ENCODE measurements at regions not wholly inside any gene's neighbourhood (a gene's known extent, or its start where the extent isn't known, plus 50 kb on each side); places are given as distances from the start of the nearest gene placed in this dataset.

GRCh38 chr5:35478856-35479682 is 138.6 kb upstream of the SPEF2 start:
- no peak for DNase-seq (ENCODE audit: low read depth)

DNA sequence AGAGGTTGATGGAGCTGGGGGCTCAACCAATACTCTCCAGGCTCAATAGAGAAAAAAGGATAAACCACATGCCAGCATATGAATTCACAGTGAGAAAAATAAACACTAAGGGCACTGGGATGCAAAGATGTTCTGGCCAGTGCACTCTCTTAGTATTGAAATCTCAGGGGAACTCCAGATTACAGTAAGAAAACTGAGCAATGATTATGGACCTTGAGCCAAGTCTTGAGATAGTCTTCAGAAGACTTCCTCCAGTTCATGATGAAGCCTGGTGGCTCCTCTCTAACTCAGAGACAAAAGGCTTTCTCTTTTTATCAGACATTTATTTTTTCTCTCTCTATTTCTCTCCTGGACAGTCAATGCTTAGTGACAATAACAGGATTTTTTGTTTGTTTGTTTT is 139.8 kb upstream of the SPEF2 start:
- DNase-seq (ENCODE audit: low read depth): no peak

- DNase-seq (ENCODE audit: low read depth): no peak
These were observed 140.3 kb upstream of the SPEF2 start for GRCh38 chr5:35477321-35477720.

GRCh38 chr5:35476797-35477196 is 140.9 kb upstream of the SPEF2 start:
- DNase-seq (ENCODE audit: low read depth): no peak

- no peak for DNase-seq (ENCODE audit: low read depth)
These were observed 141.6 kb upstream of the SPEF2 start for GRCh38 chr5:35476036-35476435.

DNA sequence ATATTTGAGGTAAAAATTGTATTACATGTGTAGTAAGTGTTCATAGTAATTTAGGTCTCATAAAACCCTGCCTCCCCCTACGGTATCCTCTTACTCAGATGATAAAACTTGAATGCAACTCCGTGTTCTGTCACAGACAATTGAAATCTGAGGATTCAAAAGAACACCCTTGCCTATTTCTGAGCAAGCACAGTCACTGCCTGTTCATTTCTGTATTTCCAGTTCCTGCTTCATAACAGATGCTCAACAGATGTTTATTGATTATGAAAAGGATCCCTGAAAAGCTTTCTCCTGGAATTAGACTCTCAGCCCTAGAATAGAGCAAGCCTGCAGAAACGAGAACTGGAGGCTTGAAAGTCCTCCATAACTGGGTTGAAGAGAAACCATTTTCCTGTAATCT is 144.1 kb upstream of the SPEF2 start:
- DNase-seq (ENCODE audit: low read depth): no peak

DNA sequence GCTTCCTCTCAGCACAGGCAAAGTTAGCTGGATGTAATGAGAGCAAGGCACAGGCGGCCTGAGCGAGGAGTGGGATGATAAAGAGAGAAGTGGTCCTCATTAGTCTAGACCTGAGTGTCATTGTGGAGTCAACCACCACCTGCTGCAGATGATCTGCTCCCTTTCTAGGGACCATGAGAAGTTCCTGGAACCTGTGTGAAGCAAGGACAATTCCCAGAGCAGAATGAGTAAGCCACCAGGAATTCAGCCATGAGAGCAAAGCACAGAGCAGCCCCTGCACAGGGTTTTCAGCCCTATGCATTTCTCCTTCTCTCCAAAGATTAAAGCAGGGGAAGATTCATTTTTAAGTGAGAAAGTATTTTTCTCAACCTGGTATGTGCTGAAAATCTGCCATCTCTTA is 146.8 kb upstream of the SPEF2 start:
- DNase-seq (ENCODE audit: low read depth): no peak

GRCh38 chr5:35468811-35469210 is 148.9 kb upstream of the SPEF2 start:
- no peak for DNase-seq (ENCODE audit: low read depth)

- no peak for DNase-seq (ENCODE audit: low read depth)
These were observed 150.9 kb upstream of the SPEF2 start for GRCh38 chr5:35466746-35467145.

GRCh38 chr5:35464757-35465156 is 152.9 kb upstream of the SPEF2 start:
- DNase-seq (ENCODE audit: low read depth): no peak

DNA sequence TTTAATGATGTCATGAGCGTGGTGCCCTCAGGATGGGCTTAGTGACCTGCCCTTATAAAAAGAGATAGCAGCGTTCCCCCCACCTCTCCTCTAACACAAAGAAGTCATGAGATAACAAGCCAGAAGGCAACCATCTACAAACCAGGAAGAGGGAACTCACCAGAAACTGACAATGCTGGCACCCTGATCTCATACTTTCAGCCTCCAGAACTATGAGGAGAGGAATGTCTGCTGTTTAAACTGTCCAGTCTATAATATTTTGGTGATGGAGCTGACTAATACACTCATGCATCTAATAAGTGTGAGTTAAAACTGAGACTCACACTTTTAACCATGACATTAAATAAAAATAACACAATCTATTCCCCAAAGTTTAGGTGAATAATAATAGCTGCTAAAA is 156.1 kb upstream of the SPEF2 start:
- no peak for DNase-seq (ENCODE audit: low read depth)

DNA sequence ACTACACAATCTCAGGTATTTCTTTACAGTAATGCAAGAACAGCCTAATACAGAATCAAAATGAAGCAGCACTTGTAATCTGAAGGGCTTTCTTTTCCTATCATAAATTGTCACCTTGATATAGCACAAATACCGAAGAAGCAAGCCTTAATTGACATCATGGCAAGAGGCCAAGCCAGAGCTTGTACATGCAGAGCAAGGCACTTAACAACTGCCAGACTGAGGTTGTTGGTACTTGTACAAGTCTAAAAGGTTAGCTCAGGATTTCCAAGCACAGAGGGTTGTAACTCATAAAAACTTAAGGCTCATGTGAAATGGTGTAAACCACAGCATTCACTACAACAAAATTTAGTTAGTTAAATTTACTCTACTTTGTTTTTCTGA is 158.8 kb upstream of the SPEF2 start:
- DNase-seq (ENCODE audit: low read depth): no peak

- DNase-seq (ENCODE audit: low read depth): no peak
These were observed 159.5 kb upstream of the SPEF2 start for GRCh38 chr5:35457912-35458823.

DNA sequence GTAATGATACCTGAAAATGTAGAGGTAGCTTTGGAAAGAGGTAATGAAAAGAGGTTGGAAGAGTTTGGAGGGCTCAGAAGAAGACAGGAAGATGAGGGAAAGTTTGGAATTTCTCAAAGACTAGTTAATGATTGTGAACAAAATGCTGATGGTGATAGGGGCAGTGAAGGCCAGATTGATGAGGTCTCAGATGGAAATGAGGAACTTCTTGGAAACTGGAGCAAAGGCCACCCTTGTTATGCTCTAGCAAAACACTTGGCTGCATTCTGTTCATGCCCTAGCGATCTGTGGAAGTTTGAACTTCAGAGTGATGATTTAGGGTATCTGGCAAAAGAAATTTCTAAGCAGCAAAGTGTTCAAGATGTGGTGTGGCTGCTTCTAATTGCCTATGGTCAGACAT is 161.2 kb upstream of the SPEF2 start:
- no peak for DNase-seq (ENCODE audit: low read depth)

- DNase-seq (ENCODE audit: low read depth): no peak
These were observed 163.6 kb upstream of the SPEF2 start for GRCh38 chr5:35454011-35454525.

DNA sequence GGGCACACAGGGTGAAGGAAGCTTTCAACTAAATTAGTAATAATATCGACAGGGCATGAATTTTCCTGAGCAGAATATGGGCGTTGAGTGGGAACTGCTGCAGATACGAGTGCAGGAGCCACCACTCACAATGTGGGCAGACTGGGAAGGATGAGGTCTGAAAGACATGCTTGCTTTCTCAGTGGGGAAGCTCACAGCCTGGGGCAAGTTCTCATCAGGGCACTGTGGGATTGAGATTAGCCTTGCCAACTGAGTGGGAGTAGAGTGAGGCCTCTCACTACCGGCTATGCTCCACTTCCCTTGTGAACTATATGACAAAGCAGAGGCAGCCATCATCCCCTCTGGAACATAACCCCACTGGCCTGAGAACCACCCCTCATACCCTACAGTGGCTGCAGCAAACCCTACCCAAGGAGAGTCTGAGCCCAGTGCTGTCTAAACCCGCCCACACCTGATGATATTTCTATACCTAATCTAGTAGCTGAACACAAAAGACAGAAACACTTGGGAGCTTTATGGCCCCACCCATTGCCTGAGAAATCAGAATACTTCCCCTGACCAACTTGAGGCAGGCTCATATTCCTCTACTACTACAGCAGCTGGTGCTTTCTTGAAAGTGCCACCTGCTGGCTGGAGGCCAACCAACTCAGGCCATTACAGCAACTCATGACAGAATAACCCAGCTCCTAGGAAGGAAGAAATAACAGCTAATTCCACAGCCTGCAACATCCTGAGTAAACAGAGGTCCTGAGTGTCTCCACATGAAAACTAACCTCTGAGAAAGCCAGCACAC is 173.7 kb upstream of the SPEF2 start:
- no peak for DNase-seq (ENCODE audit: low read depth)

DNA sequence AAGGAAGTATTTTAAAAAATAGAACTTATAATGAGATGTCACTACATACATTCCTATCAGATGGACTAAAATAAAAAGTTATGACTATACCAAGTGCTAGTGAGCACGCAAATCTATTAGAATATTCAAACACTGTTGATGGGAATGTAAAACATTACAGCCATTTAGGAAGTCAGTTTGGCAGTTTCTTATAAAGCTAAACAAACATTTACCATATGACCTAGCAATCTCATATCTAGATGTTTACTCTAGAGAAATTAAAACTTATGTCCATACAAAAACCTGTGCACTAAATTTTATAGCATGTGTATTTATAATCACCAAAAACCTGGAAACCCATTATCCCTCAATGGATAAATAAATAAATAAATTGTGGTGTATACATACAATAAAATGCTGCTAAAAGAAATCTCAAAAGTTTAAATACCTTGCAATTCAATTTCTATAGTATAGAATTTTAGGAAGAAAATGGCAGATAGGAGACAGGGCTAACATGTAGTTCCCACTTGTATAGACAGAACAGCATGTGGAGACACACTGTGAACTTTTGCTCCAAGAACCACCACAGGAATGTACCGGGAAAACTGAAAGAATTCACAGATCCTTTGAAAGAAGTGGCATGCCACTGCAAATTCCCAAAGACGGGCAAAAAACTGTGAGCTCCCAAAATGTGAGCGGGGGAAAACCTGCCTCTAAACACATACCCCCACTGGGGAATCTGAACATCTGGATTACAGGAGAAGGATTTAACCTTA is 174.6 kb upstream of the SPEF2 start:
- DNase-seq (ENCODE audit: low read depth): no peak

- DNase-seq (ENCODE audit: low read depth): no peak
These were observed 177.3 kb upstream of the SPEF2 start for GRCh38 chr5:35440409-35440808.

GRCh38 chr5:35438786-35439185 is 178.9 kb upstream of the SPEF2 start:
- no peak for DNase-seq (ENCODE audit: low read depth)

- no peak for DNase-seq (ENCODE audit: low read depth)
These were observed 179.4 kb upstream of the SPEF2 start for GRCh38 chr5:35438288-35438687.

GRCh38 chr5:35436400-35437057 is 181.1 kb upstream of the SPEF2 start:
- DNase-seq (ENCODE audit: low read depth): no peak
